CD8-positive, alpha-beta memory T cell (primary cell): ENCODE measurements at regions not wholly inside any gene's neighbourhood (a gene's known extent, or its start where the extent isn't known, plus 50 kb on each side); places are given as distances from the start of the nearest gene placed in this dataset.
"Not testable (repeated sequence)": the region's sequence is repeated elsewhere in the genome, so short reads cannot be mapped to it uniquely, and the experiment has no call there.

ENCODE experiments used
- CTCF ChIA-PET: fragments of 350-600 bp; sonication (Branson Sonifier 250); formaldehyde crosslinking; loops from one replicate; lab custom pipeline; 2021; ENCODE audit warnings: antibody characterized with exemption; lab: Charles Lee
- POLR2A ChIA-PET: fragments of 350-600 bp; sonication (Branson Sonifier 250); formaldehyde crosslinking; loops from one replicate; lab custom pipeline; 2021; ENCODE audit warnings: antibody characterized with exemption; lab: Charles Lee
- DNase-seq, 5 donors: peaks; one replicate each; pipeline versions ENCODE4 v3.0.0 to v3.0.0-alpha.2; 2020 to 2022; ENCODE audit warnings: mixed read lengths in 1 of 5
- H3K27ac ChIP-seq: one replicate; pipeline ENCODE4 v1.7.0; 2013; ENCODE audit warnings: low read depth, mild to moderate bottlenecking, low read length, moderate library complexity
- H3K27me3 ChIP-seq: 2 replicates; pipeline ENCODE4 v1.7.0; 2013; ENCODE audit warnings: low read length, mild to moderate bottlenecking; ENCODE audit not compliant: insufficient read depth, poor library complexity, severe bottlenecking
- H3K36me3 ChIP-seq: 2 replicates; pipeline ENCODE4 v1.7.0; 2013; ENCODE audit warnings: mild to moderate bottlenecking, low read length, moderate library complexity; ENCODE audit not compliant: insufficient read depth
- H3K4me1 ChIP-seq: 2 replicates; pipeline ENCODE4 v1.7.0; 2013; ENCODE audit warnings: mild to moderate bottlenecking, low read length, moderate library complexity; ENCODE audit not compliant: insufficient read depth
- H3K4me3 ChIP-seq: 2 replicates; pipeline ENCODE4 v1.7.0; 2013; ENCODE audit warnings: mild to moderate bottlenecking, low read length
- H3K9me3 ChIP-seq: 2 replicates; pipeline ENCODE4 v1.7.0; 2013; ENCODE audit warnings: mild to moderate bottlenecking, low read length
- H3K27ac Mint-ChIP-seq, 8 donors: one replicate each; pipeline ENCODE4 v1.8.0; 2020 to 2021; ENCODE audit warnings: mixed read lengths in 8 of 8, mild to moderate bottlenecking in 6 of 8, inconsistent platforms in 3 of 8, moderate library complexity in 3 of 8
- H3K27me3 Mint-ChIP-seq, 2 donors: one replicate each; pipeline ENCODE4 v1.8.0; 2020 to 2021; ENCODE audit warnings: mixed read lengths in 2 of 2, mild to moderate bottlenecking in 1 of 2, moderate library complexity in 1 of 2
- H3K36me3 Mint-ChIP-seq, 3 donors: one replicate each; pipeline ENCODE4 v1.8.0; 2020 to 2021; ENCODE audit warnings: mixed read lengths in 3 of 3, inconsistent platforms in 1 of 3, mild to moderate bottlenecking in 1 of 3
- H3K4me1 Mint-ChIP-seq, 3 donors: one replicate each; pipeline ENCODE4 v1.8.0; 2020 to 2021; ENCODE audit warnings: mixed read lengths in 3 of 3, inconsistent platforms in 1 of 3, mild to moderate bottlenecking in 1 of 3
- H3K4me3 Mint-ChIP-seq, 7 donors: one replicate each; pipeline ENCODE4 v1.8.0; 2020 to 2021; ENCODE audit warnings: mixed read lengths in 7 of 7, mild to moderate bottlenecking in 6 of 7, moderate library complexity in 4 of 7, inconsistent platforms in 2 of 7
- H3K9me3 Mint-ChIP-seq, 5 donors: one replicate each; pipeline ENCODE4 v1.8.0; 2020 to 2022; ENCODE audit warnings: mixed read lengths in 5 of 5, mild to moderate bottlenecking in 3 of 5, moderate library complexity in 2 of 5, inconsistent platforms in 1 of 5

- CTCF ChIA-PET = no interaction called here
- H3K4me3 Mint-ChIP-seq = no peak overlapping the region
- H3K4me3 ChIP-seq = no peak overlapping the region
- POLR2A ChIA-PET = no interaction called here
- H3K36me3 Mint-ChIP-seq = no peaks in the 10 kb centered on the region
- H3K27me3 Mint-ChIP-seq = no peaks in the 10 kb centered on the region
- no peak overlapping the region for H3K27ac Mint-ChIP-seq
- DNase-seq = no peak
- H3K4me1 Mint-ChIP-seq = no peaks in the 10 kb centered on the region
- no peaks in the 10 kb centered on the region for H3K4me1 ChIP-seq
- H3K27me3 ChIP-seq = no peaks in the 10 kb centered on the region
- H3K27ac ChIP-seq = no peak overlapping the region
- no peaks in the 10 kb centered on the region for H3K36me3 ChIP-seq
- no peaks in the 10 kb centered on the region for H3K9me3 ChIP-seq
- peaks cover 0 to 14% (median 2%) of the 10 kb centered on the region in 5 donors for H3K9me3 Mint-ChIP-seq
These were observed 237.2 kb downstream of the TFAP2A start for GRCh38 chr6:10177704-10178103.

GRCh38 chr6:10175362-10175761 is 239.5 kb downstream of the TFAP2A start:
- Histone ChIP-seq H3K27ac (no peak overlapping the region), H3K4me1 (no peaks in the 10 kb centered on the region), H3K4me3 (no peak overlapping the region), H3K27me3 (no peaks in the 10 kb centered on the region), H3K9me3 (no peaks in the 10 kb centered on the region), H3K36me3 (no peaks in the 10 kb centered on the region)
- ChIA-PET POLR2A (no interaction called here), CTCF (no interaction called here)
- no peak overlapping the region for H3K27ac Mint-ChIP-seq
- H3K27me3 Mint-ChIP-seq = no peaks in the 10 kb centered on the region
- H3K9me3 Mint-ChIP-seq = peaks cover 0 to 10% (median 0%) of the 10 kb centered on the region in 5 donors
- no peak overlapping the region for H3K4me3 Mint-ChIP-seq
- H3K4me1 Mint-ChIP-seq = no peaks in the 10 kb centered on the region
- H3K36me3 Mint-ChIP-seq = no peaks in the 10 kb centered on the region
- no peak for DNase-seq

- ChIA-PET CTCF (no interaction called here), POLR2A (no interaction called here)
- H3K4me1 ChIP-seq = no peaks in the 10 kb centered on the region
- no peak overlapping the region for H3K27ac ChIP-seq
- Mint-ChIP-seq H3K9me3 (peaks cover 0 to 9% (median 0%) of the 10 kb centered on the region in 5 donors), H3K4me1 (no peaks in the 10 kb centered on the region), H3K27ac (no peak overlapping the region), H3K4me3 (no peak overlapping the region), H3K27me3 (no peaks in the 10 kb centered on the region), H3K36me3 (no peaks in the 10 kb centered on the region)
- no peaks in the 10 kb centered on the region for H3K9me3 ChIP-seq
- no peak for DNase-seq
- H3K27me3 ChIP-seq = no peaks in the 10 kb centered on the region
- H3K36me3 ChIP-seq = no peaks in the 10 kb centered on the region
- H3K4me3 ChIP-seq = no peak overlapping the region
These were observed 240.1 kb downstream of the TFAP2A start for GRCh38 chr6:10174761-10175160.

- Histone ChIP-seq H3K9me3 (no peaks in the 10 kb centered on the region), H3K4me3 (no peak overlapping the region), H3K27ac (no peak overlapping the region), H3K4me1 (no peaks in the 10 kb centered on the region), H3K27me3 (no peaks in the 10 kb centered on the region), H3K36me3 (no peaks in the 10 kb centered on the region)
- Mint-ChIP-seq H3K9me3 (peaks cover 0 to 7% (median 0%) of the 10 kb centered on the region in 5 donors), H3K36me3 (no peaks in the 10 kb centered on the region), H3K4me1 (no peaks in the 10 kb centered on the region), H3K27me3 (no peaks in the 10 kb centered on the region), H3K4me3 (no peak overlapping the region), H3K27ac (no peak overlapping the region)
- CTCF ChIA-PET = no interaction called here
- POLR2A ChIA-PET = no interaction called here
- no peak for DNase-seq
These were observed 240.8 kb downstream of the TFAP2A start for GRCh38 chr6:10174056-10174455.

GRCh38 chr6:10171706-10172105 is 243.2 kb downstream of the TFAP2A start:
- H3K9me3 Mint-ChIP-seq, H3K9me3 ChIP-seq, H3K4me1 Mint-ChIP-seq, CTCF ChIA-PET, H3K4me1 ChIP-seq, H3K27me3 Mint-ChIP-seq, H3K36me3 Mint-ChIP-seq, H3K27ac Mint-ChIP-seq, DNase-seq, POLR2A ChIA-PET, H3K27ac ChIP-seq, H3K4me3 ChIP-seq, H3K36me3 ChIP-seq, H3K4me3 Mint-ChIP-seq, H3K27me3 ChIP-seq: not testable (repeated sequence)

GRCh38 chr6:10170816-10171215 is 244.1 kb downstream of the TFAP2A start:
- CTCF ChIA-PET = no interaction called here
- Mint-ChIP-seq H3K9me3 (peaks cover 0 to 7% (median 0%) of the 10 kb centered on the region in 5 donors), H3K27me3 (no peaks in the 10 kb centered on the region)

GRCh38 chr6:10166031-10166430 is 248.8 kb downstream of the TFAP2A start:
- Histone ChIP-seq H3K27me3 (no peaks in the 10 kb centered on the region), H3K4me3 (no peak overlapping the region), H3K9me3 (no peaks in the 10 kb centered on the region), H3K4me1 (no peaks in the 10 kb centered on the region), H3K36me3 (no peaks in the 10 kb centered on the region), H3K27ac (no peak overlapping the region)
- no peak overlapping the region for H3K4me3 Mint-ChIP-seq
- no peak overlapping the region for H3K27ac Mint-ChIP-seq
- CTCF ChIA-PET = no interaction called here
- peaks cover 0 to 4% (median 0%) of the 10 kb centered on the region in 5 donors for H3K9me3 Mint-ChIP-seq
- no peak for DNase-seq
- POLR2A ChIA-PET = no interaction called here
- H3K27me3 Mint-ChIP-seq = no peaks in the 10 kb centered on the region
- no peaks in the 10 kb centered on the region for H3K4me1 Mint-ChIP-seq
- H3K36me3 Mint-ChIP-seq = no peaks in the 10 kb centered on the region

More at GRCh38 chr6:10170816-10171215, 244.1 kb downstream of the TFAP2A start:
- Mint-ChIP-seq H3K4me1 (no peaks in the 10 kb centered on the region), H3K36me3 (no peaks in the 10 kb centered on the region), H3K27ac (no peak overlapping the region), H3K4me3 (no peak overlapping the region)
- Histone ChIP-seq H3K4me1 (no peaks in the 10 kb centered on the region), H3K27me3 (no peaks in the 10 kb centered on the region), H3K27ac (no peak overlapping the region), H3K36me3 (no peaks in the 10 kb centered on the region), H3K4me3 (no peak overlapping the region), H3K9me3 (no peaks in the 10 kb centered on the region)
- no peak for DNase-seq
- POLR2A ChIA-PET = no interaction called here

- no peaks in the 10 kb centered on the region for H3K4me1 Mint-ChIP-seq
- H3K27ac Mint-ChIP-seq = no peak overlapping the region
- Histone ChIP-seq H3K36me3 (no peaks in the 10 kb centered on the region), H3K4me3 (no peak overlapping the region), H3K4me1 (no peaks in the 10 kb centered on the region), H3K27ac (no peak overlapping the region), H3K27me3 (no peaks in the 10 kb centered on the region), H3K9me3 (no peaks in the 10 kb centered on the region)
- POLR2A ChIA-PET = no interaction called here
- no peak for DNase-seq
- CTCF ChIA-PET = no interaction called here
- H3K36me3 Mint-ChIP-seq = no peaks in the 10 kb centered on the region
- no peak overlapping the region for H3K4me3 Mint-ChIP-seq
- H3K27me3 Mint-ChIP-seq = no peaks in the 10 kb centered on the region
- H3K9me3 Mint-ChIP-seq = peaks cover 0 to 5% (median 0%) of the 10 kb centered on the region in 5 donors
These were observed 251.5 kb downstream of the TFAP2A start for GRCh38 chr6:10163203-10163962.
